DMS 273 (cell line): ENCODE measurements at regions not wholly inside any gene's neighbourhood (a gene's known extent, or its start where the extent isn't known, plus 50 kb on each side); places are given as distances from the start of the nearest gene placed in this dataset.
"Not testable (repeated sequence)": the region's sequence is repeated elsewhere in the genome, so short reads cannot be mapped to it uniquely, and the experiment has no call there.

Experiments
- DNase-seq: peaks from one replicate; lab custom pipeline; 2025; ENCODE audit not compliant: unreplicated experiment; lab: John Stamatoyannopoulos, UW

- DNase-seq, result no peak
Observed at GRCh38 chr5:143537056-143537455, 133.6 kb upstream of the NR3C1 start.

DNA sequence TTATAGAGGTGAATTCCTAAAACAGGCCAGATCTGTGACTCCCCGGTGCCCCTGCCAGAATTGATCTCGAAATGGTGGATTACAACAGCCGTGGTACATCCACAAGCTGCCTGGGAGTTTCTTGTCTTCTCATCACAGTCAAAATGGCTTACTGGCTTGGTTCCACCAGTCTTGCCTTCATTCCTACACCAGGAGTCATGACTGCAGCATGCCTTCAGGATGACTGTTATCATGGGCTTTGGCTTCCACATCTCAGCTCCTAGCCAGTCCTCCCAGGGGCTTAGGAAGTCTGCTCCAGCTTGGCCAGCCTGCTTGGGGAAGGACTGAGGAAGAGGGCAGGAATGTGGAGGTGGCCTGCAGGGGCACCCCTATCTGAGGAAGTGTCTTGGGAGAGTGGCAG lies 132.9 kb upstream of the NR3C1 start:
- peak; percentile 4 for DNase-seq

DNA sequence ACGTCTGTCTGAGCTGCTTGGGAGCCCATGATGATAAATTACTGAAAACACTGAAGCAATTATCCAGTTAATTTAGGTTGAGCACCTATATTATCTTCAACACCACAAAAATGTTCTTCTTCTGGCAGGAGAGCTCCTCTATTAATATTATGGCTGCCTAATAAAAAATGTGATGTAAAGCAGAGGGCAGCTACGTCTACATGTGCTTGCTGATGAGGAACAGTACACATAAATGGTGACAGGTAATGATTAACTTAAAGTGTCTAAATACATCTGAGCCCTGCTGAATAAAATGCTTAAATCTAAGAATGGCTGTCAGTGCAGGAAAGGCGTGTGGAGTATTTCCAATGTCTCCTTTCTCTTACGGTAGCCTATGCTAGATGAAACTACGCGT lies 131.3 kb upstream of the NR3C1 start:
- DNase-seq, result no peak

- DNase-seq, result no peak
Observed at GRCh38 chr5:143533978-143534760, 130.7 kb upstream of the NR3C1 start.

- DNase-seq, result no peak
Observed at GRCh38 chr5:143533475-143533874, 130.0 kb upstream of the NR3C1 start.

GRCh38 chr5:143527808-143528207 lies 124.3 kb upstream of the NR3C1 start:
- DNase-seq, result no peak

DNA sequence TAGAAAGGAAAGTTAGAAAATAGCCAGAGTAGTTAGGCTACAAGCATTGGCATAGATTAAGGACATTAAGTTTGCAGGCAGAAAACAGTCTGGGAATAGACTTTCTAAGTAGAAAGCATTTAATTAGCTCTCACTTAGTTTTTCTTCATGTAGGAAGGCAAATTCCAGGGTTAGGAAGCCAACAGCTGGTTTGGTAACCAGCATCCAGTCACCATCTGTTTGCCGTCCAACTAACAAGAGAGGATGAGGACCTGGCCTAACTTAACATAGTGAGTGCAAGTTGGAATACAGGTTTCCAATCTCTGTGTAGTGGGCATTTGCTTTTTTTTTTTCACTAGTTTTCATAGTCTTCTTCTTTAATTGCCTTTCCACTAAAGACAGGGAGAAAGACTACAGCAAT lies 121.7 kb upstream of the NR3C1 start:
- peak; percentile 88 for DNase-seq

- DNase-seq, result peak; percentile 69
Observed at GRCh38 chr5:143524338-143524945, 121.0 kb upstream of the NR3C1 start.

DNA sequence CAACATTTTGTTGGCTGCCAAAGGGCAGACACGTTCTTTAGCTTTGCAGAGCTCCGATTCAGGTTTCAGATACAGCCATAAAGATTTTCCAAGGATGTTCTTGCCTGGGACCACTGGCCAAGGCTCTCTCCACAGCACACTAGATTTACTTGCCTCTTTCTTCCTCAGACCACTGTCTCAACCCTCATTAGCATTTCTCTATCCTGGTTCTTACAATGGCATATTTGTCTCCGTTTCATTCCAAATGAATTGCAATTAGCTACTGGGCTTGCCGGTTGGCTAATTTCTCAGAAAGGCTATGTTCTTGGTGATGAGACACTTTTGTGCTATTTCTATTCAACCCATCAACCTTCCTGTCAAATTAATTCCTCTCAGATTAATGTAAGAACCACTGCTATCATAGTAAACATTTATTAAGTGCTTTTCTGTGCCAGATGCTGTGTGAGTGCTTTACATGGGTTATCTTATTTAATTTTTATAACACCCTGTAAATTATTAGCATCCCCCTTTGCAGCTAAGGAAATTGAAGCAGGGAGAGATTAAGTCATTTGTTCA lies 118.4 kb upstream of the NR3C1 start:
- DNase-seq, result no peak

DNA sequence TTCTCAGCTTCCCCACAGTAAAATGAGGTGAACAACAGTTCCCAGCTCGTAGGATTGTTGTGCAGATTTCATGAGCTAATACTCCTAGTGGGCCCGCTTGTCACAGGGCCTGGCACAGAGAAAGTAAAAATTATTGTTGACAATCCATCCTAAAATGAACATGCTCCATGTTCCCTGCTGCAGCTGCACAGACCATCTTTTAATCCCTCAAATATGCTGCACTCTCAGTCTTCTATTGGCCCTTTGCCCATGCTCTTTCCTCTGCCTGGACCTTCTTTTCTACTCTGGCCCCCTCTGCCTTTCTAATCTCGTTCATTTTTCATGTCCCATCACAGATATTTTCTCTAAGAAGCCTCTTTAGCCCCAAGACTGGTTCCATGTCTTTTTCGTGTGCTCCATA lies 117.7 kb upstream of the NR3C1 start:
- DNase-seq, result no peak

DNA sequence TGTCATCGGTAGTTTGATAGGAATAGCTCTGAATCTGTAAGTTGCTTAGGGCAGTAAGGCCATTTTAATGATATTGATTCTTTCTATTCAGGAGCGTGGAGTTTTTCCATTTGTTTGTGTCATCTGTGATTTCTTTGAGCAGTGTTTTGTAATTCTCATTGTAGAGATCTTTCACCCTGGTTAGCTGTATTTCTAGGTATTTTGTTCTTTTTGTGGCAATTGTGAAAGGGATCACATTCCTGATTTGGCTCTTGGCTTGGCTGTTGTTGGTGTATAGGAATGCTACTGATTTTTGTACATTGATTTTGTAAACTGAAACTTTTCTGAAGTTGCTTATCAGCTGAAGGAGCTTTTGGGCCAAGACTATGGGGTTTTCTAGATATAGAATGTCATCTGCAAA lies 115.7 kb upstream of the NR3C1 start:
- not testable (repeated sequence) for DNase-seq

DNA sequence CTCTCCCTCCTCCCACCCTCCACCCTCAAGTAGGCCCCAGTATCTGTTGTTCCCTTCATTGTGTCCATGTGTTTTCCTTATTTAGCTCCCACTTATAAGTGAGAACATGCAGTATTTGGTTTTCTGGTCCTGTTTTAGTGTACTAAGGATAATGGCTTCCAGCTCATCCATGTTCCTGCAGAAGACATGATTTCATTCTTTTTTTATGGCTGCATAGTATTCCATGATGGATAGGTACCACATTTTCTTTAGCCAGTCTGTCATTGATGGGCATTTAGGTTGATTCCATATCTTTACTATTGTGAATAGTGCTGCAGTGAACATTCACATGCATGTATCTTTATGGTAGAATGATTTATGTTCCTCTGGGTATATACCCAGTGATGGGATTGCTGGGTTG lies 114.3 kb upstream of the NR3C1 start:
- DNase-seq, result not testable (repeated sequence)

- no peak for DNase-seq
Observed at GRCh38 chr5:143516249-143516648, 112.8 kb upstream of the NR3C1 start.

- DNase-seq, result peak; percentile 57
Observed at GRCh38 chr5:143515829-143516228, 112.3 kb upstream of the NR3C1 start.

DNA sequence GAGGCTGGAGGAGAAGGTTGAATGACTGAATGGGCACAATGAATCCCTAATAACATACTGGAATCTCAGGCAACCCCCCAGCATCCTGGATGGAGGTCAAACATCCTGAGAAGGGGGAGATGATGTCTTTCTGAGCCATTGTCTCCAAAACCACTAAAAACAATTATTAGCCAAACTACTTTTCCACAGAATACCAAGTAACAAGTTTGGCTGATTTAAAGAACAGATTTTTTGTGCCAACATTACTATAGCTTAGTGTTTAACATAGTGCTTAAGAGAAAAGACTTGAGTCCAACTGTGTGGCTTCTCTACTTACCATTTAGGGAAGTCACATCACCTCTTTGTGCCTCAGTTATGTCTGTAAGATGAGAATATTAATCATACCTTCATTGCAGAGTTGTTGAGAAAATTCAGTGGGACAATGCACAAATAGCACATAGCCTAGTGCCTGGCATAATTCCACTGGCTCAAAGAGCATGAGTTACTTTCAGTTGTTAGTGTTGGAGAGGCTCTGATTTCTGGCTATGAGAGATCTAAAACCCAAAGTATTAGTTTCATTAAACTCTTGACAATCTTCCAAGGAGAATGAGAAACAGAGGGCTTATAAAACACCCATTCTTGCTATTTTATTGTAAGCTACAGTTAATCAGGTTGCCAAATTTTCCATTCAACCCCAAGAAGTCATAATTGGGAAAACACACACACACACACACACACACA lies 111.3 kb upstream of the NR3C1 start:
- no peak for DNase-seq

DNA sequence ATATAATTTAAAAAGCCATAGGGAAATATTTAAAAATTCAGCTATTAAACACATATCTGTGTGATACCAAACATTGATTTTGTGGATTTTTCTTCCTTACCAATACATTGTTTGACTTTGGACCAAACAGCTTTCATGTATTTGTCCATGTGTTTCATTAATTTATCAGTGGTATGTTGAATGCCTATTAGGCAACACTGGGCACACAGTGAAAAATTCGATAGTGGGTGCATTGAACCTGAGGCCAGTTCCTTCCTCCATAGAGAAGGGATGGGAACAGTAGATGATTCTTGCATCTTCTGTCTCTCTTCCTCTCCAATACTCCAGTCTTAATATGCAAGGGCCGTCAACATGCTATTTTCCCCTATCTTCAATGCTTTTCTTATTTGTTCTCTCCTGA lies 110.2 kb upstream of the NR3C1 start:
- no peak for DNase-seq

DNA sequence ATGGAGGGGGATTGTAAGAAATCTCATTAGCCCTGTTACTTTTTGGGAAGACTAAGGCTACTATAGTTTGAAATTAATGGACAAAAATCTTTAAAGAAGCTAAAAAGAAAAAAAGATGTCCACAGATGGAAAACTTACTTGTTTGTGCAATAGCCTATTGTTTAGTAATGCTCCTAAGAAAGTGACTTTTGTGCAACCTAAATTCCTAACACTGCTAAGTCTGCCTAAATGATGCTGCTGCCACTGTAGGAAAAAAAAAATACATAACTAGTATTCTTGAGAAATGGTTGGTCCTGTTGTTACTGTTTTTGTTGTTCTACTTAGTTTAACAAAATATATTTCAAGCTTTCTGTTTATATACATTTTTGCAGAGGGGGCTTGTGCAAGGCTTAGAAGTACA lies 108.2 kb upstream of the NR3C1 start:
- no peak for DNase-seq

- DNase-seq, result no peak
Observed at GRCh38 chr5:143509758-143510221, 106.3 kb upstream of the NR3C1 start.

DNA sequence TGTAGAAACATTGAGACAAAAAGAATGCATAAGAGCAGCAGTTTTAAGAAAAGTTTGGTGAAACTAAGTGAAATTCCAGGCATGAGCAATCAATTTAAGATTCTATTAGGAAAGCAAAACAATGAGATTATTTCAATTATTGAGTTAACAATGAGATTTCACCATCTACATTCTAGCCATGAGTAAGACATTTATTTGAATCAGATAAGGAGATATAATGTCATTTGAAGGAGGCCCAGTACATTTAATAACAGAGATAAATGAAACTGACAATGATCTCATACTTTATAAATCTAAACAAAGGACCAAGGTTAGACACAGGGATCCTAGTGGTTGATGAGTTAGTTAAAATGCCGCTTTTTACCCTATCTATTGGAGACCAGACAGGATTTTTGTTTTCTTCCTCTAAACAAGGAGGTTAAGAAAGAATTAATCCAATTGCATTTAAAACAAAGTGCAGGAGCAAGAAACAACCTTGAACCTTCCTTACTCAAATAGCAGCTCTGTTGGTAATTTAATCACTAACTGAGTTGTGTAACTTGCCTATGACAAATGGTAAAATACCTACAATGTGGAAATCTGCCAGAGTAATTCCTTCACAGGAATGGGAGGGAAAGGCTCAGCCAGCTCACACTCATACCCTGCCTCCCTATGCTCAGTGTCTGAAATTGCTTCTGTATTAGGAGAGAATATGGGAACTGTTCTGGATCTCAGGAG lies 103.5 kb upstream of the NR3C1 start:
- peak; percentile 67 for DNase-seq

DNA sequence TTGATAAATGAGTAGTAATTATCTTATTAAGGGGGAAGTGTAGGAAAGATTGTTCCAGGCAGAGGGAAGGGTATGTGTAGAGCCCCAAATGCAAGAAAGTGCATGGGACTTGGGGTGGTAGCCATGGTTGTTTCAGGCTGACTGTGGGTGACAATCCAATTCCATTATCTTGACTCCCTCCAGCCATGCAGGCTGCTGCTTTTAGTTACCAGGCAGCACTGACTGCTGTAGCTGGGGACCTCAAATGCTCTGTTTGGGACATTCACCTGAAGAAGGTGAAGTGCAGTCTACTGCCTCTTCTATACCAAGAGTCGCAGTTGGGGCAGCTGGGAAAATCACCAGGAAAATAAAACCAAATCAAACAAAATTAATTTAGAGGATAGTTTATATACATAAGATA lies 102.4 kb upstream of the NR3C1 start:
- DNase-seq, result no peak

- no peak for DNase-seq
Observed at GRCh38 chr5:143505354-143505753, 101.9 kb upstream of the NR3C1 start.
